Epithelial cell of esophagus (primary cell): ENCODE measurements at regions not wholly inside any gene's neighbourhood (a gene's known extent, or its start where the extent isn't known, plus 50 kb on each side); places are given as distances from the start of the nearest gene placed in this dataset.
A peak's percentile ranks its signal among the peaks of the same experiment; 100 is the strongest.
"Not testable (repeated sequence)": the region's sequence is repeated elsewhere in the genome, so short reads cannot be mapped to it uniquely, and the experiment has no call there.

Source experiments
- DNase-seq: peaks from one replicate; pipeline ENCODE4 v3.0.0; 2010; ENCODE audit warnings: low read depth
- H3K4me3 ChIP-seq: 2 replicates; pipeline ENCODE4 v1.5.1; 2011; ENCODE audit warnings: mild to moderate bottlenecking, low read length, control low read depth
- TF ChIP-seq, protein P1 (sequence below): IDR thresholded peaks from 2 replicates; pipeline ENCODE4 v1.5.1; 2011; ENCODE audit warnings: low read depth, mild to moderate bottlenecking, low read length, control low read depth, inconsistent platforms; ENCODE audit not compliant: insufficient read depth; ENCODE audit errors: missing control alignments

DNA sequence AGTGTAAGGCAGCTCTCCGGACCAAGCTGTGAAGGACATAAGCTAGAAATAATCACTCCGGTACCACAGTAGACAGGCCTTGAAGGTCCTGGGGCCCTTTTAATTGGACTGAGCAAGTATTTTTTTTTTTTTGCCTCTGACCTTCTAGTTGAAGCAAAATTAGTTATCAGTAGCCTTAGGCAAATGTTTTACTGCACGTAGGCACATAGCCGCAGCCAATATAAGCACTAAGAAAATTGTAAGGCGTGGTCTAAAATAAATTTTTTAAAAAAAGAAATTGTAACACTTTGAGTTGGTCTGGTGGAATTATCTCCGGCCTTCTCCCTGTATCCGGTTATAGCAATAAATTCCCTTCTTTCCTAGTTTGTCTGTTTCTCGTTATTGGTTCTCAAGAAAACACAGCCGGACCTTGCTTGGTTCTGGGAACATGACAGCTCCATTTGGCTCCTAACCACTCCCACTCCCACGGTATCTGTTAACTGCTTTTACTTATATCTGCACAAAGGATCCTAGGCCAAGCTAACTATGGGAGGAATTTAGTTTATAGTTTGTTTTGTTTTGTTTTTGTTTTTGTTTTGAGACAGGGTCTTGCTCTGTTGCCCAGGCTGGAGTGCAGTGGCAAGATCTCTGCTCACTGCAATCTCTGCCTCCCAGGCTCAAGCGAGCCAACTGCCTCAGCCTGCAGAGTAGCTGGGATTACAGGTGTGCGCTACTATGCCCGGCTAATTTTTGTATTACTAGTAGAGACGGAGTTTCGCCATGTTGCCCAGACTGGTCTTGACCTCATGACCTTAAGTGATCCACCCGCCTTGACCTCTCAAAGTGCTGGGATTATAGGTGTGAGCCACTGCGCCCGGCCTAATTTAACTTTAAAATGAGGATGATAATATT, 124.4 kb upstream of the KIF5B start:
- no peak for DNase-seq
- TF ChIP-seq, protein P1, sequence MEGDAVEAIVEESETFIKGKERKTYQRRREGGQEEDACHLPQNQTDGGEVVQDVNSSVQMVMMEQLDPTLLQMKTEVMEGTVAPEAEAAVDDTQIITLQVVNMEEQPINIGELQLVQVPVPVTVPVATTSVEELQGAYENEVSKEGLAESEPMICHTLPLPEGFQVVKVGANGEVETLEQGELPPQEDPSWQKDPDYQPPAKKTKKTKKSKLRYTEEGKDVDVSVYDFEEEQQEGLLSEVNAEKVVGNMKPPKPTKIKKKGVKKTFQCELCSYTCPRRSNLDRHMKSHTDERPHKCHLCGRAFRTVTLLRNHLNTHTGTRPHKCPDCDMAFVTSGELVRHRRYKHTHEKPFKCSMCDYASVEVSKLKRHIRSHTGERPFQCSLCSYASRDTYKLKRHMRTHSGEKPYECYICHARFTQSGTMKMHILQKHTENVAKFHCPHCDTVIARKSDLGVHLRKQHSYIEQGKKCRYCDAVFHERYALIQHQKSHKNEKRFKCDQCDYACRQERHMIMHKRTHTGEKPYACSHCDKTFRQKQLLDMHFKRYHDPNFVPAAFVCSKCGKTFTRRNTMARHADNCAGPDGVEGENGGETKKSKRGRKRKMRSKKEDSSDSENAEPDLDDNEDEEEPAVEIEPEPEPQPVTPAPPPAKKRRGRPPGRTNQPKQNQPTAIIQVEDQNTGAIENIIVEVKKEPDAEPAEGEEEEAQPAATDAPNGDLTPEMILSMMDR, result no peak
- no peak overlapping the region for H3K4me3 ChIP-seq

DNA sequence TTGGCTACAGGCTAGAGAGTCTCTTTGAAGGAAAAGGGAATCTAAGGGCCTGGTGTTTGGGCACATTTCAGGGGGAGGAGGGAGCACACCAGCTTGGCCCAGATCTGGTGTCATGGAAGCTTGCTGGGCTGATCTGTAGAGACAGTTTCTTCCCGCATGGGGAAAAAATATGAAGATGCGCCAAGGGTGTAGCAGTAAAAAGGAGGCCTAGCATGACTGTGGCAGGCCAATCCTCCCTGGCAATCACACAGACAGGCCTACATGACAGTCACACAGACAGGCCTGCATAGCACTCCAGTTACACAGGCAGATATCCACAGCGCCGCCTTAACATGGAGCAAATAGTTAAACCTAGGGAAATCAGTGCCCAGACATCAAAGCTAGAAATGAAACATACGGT, 123.6 kb upstream of the KIF5B start:
- DNase-seq, result no peak
- no peak overlapping the region for H3K4me3 ChIP-seq
- TF ChIP-seq, protein P1, result no peak

DNA sequence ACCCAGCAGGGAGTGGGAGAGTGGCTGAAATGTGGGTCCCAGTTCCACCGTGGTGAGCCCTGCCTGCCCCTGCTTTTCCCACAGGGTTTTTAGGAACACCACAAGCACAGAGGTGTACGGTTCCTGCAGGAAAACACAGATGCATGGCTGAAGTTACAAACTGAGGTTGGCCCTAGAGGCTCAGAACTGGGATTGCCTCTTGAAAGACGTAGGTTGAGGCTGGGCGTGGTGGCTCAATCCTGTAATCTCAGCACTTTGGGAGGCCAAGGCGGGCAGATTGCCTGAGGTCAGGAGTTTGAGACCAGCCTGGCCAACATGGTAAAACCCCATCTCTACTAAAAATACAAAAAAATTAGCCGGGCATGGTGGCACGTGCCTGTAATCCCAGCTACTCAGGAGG, 121.4 kb upstream of the KIF5B start:
- not testable (repeated sequence) for H3K4me3 ChIP-seq, DNase-seq

DNA sequence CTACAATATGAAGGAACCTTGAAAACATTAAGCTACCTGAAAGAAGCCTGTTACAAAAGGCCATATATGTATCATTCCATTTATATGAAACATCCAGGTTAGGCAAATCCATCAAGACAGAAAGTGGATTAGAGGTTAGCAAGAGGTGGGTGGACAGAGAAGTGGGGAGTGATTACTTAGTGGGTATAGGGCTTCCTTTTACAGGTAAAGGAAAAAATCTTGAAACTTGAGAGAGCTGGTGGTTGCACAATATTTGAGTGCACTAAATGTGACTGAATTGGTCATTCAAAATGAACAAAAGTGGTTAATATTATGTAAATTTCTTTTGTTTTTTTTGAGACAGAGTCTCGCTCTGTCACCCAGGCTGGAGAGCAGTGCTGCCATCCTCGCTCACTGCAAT, 119.4 kb upstream of the KIF5B start:
- DNase-seq, result no peak
- H3K4me3 ChIP-seq, result no peak overlapping the region
- TF ChIP-seq, protein P1, result no peak

DNA sequence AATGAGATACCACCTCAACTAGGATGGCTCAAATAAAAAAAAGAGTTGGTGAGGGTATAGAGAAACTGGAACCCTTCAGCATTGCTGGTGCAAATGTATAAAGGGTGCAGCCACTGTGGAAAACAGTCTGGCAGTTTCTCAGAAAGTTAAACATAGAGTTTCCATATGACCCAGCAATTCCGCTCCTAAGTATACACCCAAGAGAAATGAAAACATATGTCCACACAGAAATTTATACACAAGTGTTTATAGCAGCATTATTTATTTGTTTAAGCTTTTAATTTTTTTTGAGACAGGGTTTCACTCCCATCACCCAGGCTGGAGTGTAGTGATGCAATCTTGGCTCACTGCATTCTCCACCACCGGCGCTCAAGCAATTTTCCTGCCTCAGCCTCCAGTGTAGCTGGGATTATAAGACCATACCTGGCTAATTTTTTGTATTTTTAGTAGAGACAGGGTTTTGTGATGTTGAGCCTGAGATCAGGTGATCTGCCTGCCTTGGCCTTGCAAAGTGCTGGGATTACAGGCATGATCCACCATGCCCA, 118.2 kb upstream of the KIF5B start:
- no peak for DNase-seq
- TF ChIP-seq, protein P1, result no peak
- no peak overlapping the region for H3K4me3 ChIP-seq

DNA sequence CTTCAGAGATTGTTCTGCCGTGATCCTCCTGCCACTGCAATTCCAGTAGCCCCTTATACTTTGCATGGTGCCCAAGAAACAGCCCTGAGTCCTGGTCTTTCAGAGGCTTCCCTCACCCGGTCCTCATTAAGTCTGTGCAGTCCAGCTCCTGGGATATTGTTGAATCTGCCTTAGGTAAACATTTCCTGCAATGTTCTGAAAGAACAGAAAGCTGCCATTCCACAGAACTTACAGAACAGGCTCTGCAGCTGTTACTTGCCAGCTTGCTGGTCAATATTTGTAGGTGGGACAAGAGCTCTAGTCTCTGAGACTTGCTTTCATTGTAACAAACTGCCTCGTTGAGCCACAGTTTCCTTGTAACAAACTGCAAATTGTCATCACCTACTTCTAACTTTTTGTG, 115.0 kb upstream of the KIF5B start:
- no peak overlapping the region for H3K4me3 ChIP-seq
- DNase-seq, result peak; percentile 72
- TF ChIP-seq, protein P1, result no peak

DNA sequence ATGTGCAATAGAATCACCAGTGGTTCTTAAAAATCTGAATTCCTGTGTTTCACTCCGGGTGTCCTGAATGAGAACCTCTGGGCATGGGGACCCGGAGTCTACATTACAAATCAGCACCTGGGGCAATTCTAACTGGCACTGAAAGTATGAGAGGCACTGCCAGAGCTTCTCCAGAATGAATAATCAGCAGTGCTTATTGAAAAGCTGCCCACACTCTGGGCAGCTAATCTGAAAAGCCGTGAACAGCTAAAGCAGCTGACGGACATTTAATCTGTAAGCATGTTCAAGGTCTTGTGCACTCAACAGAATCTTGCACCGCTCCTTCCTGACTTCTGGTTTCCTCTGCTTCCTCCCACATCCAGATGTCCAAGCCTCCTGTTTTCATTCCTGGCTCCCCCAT, 113.3 kb upstream of the KIF5B start:
- DNase-seq, result no peak
- H3K4me3 ChIP-seq, result no peak overlapping the region
- TF ChIP-seq, protein P1, result no peak
